HepG2 (cell line): ENCODE measurements at regions not wholly inside any gene's neighbourhood (a gene's known extent, or its start where the extent isn't known, plus 50 kb on each side); places are given as distances from the start of the nearest gene placed in this dataset.
A peak's percentile ranks its signal among the peaks of the same experiment; 100 is the strongest.

ENCODE experiments used
- ATAC-seq: fragments of 200-7000 bp; cut with Tn5 transposase; 3 replicates; pipeline ENCODE4 v1.9.1; 2020; ENCODE audit warnings: mild to moderate bottlenecking, moderate library complexity
- BruUV-seq: library from RNA; stranded (reverse); fragments of 400-500 nt; replicated peaks from 2 replicates; lab custom pipeline; 2021; lab: Mats Ljungman, UMichigan
- CTCF ChIA-PET: fragments of 300-600 bp; formaldehyde crosslinking; extraction: SDS; loops from one replicate; lab custom pipeline; 2021; ENCODE audit warnings: low total read pairs, inconsistent platforms, low intra/inter-chr PET ratio; lab: Yijun Ruan, JAX
- POLR2A ChIA-PET: fragments of 350-600 bp; sonication (Branson Sonifier 250); formaldehyde crosslinking; loops from one replicate; lab custom pipeline; 2020; ENCODE audit warnings: antibody characterized with exemption, inconsistent platforms; lab: Yijun Ruan, JAX
- DNase-seq: peaks from one replicate; pipeline ENCODE4 v3.0.0-alpha.2; 2015; ENCODE audit warnings: low spot score
- FAIRE-seq: peaks from 3 replicates; lab custom pipeline; 2011; peaks lifted over from hg19 to GRCh38; lab: Jason Lieb, UNC
- H2AFZ ChIP-seq: one replicate; pipeline ENCODE4 v1.6.1; 2011; ENCODE audit warnings: low read length, inconsistent platforms
- H3K27ac ChIP-seq: fragments of 300-600 bp; 3 replicates; pipeline ENCODE4 v1.8.0; 2011; ENCODE audit warnings: mixed run types, mild to moderate bottlenecking, mixed read lengths, low read length, inconsistent platforms; ENCODE audit not compliant: insufficient read depth; ENCODE audit errors: extremely low read length
- H3K27me3 ChIP-seq, 2 experiments: fragments of 200-600 bp in 1 of 2; 2 replicates in 1 of 2; 3 replicates in 1 of 2; pipeline versions ENCODE4 v1.6.0 to v1.8.0; 2011; ENCODE audit warnings: low read length in 2 of 2, mild to moderate bottlenecking in 2 of 2, moderate library complexity in 2 of 2, inconsistent platforms in 1 of 2; ENCODE audit not compliant: insufficient read depth in 2 of 2, control insufficient read depth in 1 of 2
- H3K36me3 ChIP-seq, 2 experiments: fragments of 200-600 bp in 1 of 2; replicated peaks in 1 of 2; 2 replicates in 1 of 2; 3 replicates in 1 of 2; pipeline versions ENCODE4 v1.5.1 to v1.8.0; 2011; ENCODE audit warnings: low read length in 2 of 2, inconsistent platforms in 1 of 2; ENCODE audit not compliant: insufficient read depth in 2 of 2, control insufficient read depth in 1 of 2
- H3K4me1 ChIP-seq: 2 replicates; pipeline ENCODE4 v1.5.1; 2012; ENCODE audit warnings: low read length, inconsistent platforms; ENCODE audit not compliant: insufficient read depth
- H3K4me2 ChIP-seq: 2 replicates; pipeline ENCODE4 v1.6.0; 2011; ENCODE audit warnings: low read depth, low read length, inconsistent platforms
- H3K4me3 ChIP-seq, 3 experiments: fragments of 200-600 bp in 1 of 3; sonication (generic), shearing (Covaris generic) in 1 of 3; replicated peaks in 1 of 3; 2 replicates each; pipeline ENCODE4 v1.5.1; 2011 to 2016; ENCODE audit warnings: low read length in 3 of 3, inconsistent platforms in 2 of 3, low read depth in 2 of 3, mild to moderate bottlenecking in 2 of 3, control low read depth in 1 of 3, mixed read lengths in 1 of 3; ENCODE audit not compliant: insufficient read depth in 1 of 3
- H3K79me2 ChIP-seq: one replicate; pipeline ENCODE4 v1.6.1; 2011; ENCODE audit warnings: low read length, inconsistent platforms; ENCODE audit not compliant: insufficient read depth
- H3K9ac ChIP-seq: 2 replicates; pipeline ENCODE4 v1.6.0; 2011; ENCODE audit warnings: mild to moderate bottlenecking, low read depth, low read length, inconsistent platforms; ENCODE audit not compliant: insufficient read depth
- H3K9me3 ChIP-seq: 2 replicates; pipeline ENCODE4 v1.5.1; 2012; ENCODE audit warnings: mild to moderate bottlenecking, low read length
- H4K20me1 ChIP-seq: 2 replicates; pipeline ENCODE4 v1.6.0; 2011; ENCODE audit warnings: inconsistent platforms, mild to moderate bottlenecking, low read length, moderate library complexity; ENCODE audit not compliant: insufficient read depth
- ASH2L ChIP-seq: fragments of 300-600, 200-600 bp; sonication (generic); IDR thresholded peaks from 2 replicates; pipeline ENCODE4 v1.7.0; 2017; ENCODE audit warnings: low read depth, mild to moderate bottlenecking, moderate library complexity, mixed read lengths, low read length; ENCODE audit not compliant: insufficient read length
- MTF2 ChIP-seq: sonication (generic); formaldehyde crosslinking; IDR thresholded peaks from 2 replicates; pipeline ENCODE4 v1.5.0; 2020; ENCODE audit warnings: missing genetic modification reagents, borderline replicate concordance
- MXI1 ChIP-seq: IDR thresholded peaks from 3 replicates; pipeline ENCODE4 v1.6.1; 2012; ENCODE audit warnings: low read depth, low read length, inconsistent platforms, borderline replicate concordance
- SATB2 ChIP-seq: sonication (generic); formaldehyde crosslinking; IDR thresholded peaks from 2 replicates; pipeline ENCODE4 v1.5.0; 2020; ENCODE audit warnings: missing genetic modification reagents
- SETDB1 ChIP-seq: sonication (generic); formaldehyde crosslinking; IDR thresholded peaks from 2 replicates; pipeline ENCODE4 v1.5.1; 2020; ENCODE audit warnings: missing genetic modification reagents, mild to moderate bottlenecking, borderline replicate concordance
- TAF1 ChIP-seq: sonication (generic); formaldehyde crosslinking; IDR thresholded peaks from 2 replicates; pipeline ENCODE4 v1.4.0; 2020; ENCODE audit warnings: missing genetic modification reagents
- ZBTB38 ChIP-seq: sonication (generic); formaldehyde crosslinking; IDR thresholded peaks from 2 replicates; pipeline ENCODE4 v1.5.1; 2020; ENCODE audit warnings: mild to moderate bottlenecking, missing genetic modification reagents
- ZFP36 ChIP-seq: fragments of 150-350 bp; IDR thresholded peaks from 2 replicates; pipeline ENCODE4 v1.6.1; 2018; ENCODE audit warnings: borderline replicate concordance, low read length, low read depth; ENCODE audit not compliant: partially characterized antibody
- ZMYM3 ChIP-seq: sonication (generic); formaldehyde crosslinking; IDR thresholded peaks from 2 replicates; pipeline ENCODE4 v1.5.1; 2020; ENCODE audit warnings: mild to moderate bottlenecking, missing genetic modification reagents
- ZNF143 ChIP-seq: sonication (generic); formaldehyde crosslinking; IDR thresholded peaks from 2 replicates; pipeline ENCODE4 v1.4.0; 2020; ENCODE audit warnings: missing genetic modification reagents
- ZNF326 ChIP-seq: sonication (generic); formaldehyde crosslinking; IDR thresholded peaks from 2 replicates; pipeline ENCODE4 v1.4.0; 2020; ENCODE audit warnings: missing genetic modification reagents, borderline replicate concordance
- WGBS: methylation state at CpG from one replicate; pipeline ENCODE4 v1.1.6; 2017; ENCODE audit warnings: low lambda C conversion rate; 5-methylcytosine and 5-hydroxymethylcytosine counted together
- in situ Hi-C: cut with HindIII; loops from 2 replicates; pipeline ENCODE4 v1.10.0; 2017; ENCODE audit warnings: low pct_unique_long_range_greater_than_20kb; ENCODE audit not compliant: extremely low pct_ligation_motif_present
- intact Hi-C: fragments of 100-400 bp; cut with micrococcal nuclease; formaldehyde crosslinking; loops from one replicate; pipeline ENCODE4 v1.10.0; 2022; ENCODE audit not compliant: unreplicated experiment
- TF ChIP-seq, protein P1 (sequence below): sonication (generic); formaldehyde crosslinking; IDR thresholded peaks from 2 replicates; pipeline ENCODE4 v1.9.0; 2022; ENCODE audit warnings: missing genetic modification reagents, mild to moderate bottlenecking, borderline replicate concordance
- TF ChIP-seq, protein P2 (sequence below): fragments of 450-650 bp; IDR thresholded peaks from 2 replicates; pipeline ENCODE4 v1.6.1; 2017; ENCODE audit warnings: mild to moderate bottlenecking
- TF ChIP-seq, protein P3 (sequence below): sonication (generic); formaldehyde crosslinking; IDR thresholded peaks from 2 replicates; pipeline ENCODE4 v1.4.0; 2020; ENCODE audit warnings: mild to moderate bottlenecking, missing genetic modification reagents
- TF ChIP-seq, protein P4 (sequence below), 2 experiments: sonication (generic) in 1 of 2; formaldehyde crosslinking in 1 of 2; IDR thresholded peaks; 2 replicates each; pipeline versions ENCODE4 v1.4.0 to v1.6.1; 2018 to 2020; ENCODE audit warnings: missing genetic modification reagents in 2 of 2, borderline replicate concordance in 1 of 2, low read depth in 1 of 2, mild to moderate bottlenecking in 1 of 2, missing biosample characterization in 1 of 2
- TF ChIP-seq, protein P5 (sequence below): sonication (generic); formaldehyde crosslinking; IDR thresholded peaks from 2 replicates; pipeline ENCODE4 v1.8.0; 2022; ENCODE audit warnings: missing genetic modification reagents, mild to moderate bottlenecking, inconsistent platforms, borderline replicate concordance

DNA sequence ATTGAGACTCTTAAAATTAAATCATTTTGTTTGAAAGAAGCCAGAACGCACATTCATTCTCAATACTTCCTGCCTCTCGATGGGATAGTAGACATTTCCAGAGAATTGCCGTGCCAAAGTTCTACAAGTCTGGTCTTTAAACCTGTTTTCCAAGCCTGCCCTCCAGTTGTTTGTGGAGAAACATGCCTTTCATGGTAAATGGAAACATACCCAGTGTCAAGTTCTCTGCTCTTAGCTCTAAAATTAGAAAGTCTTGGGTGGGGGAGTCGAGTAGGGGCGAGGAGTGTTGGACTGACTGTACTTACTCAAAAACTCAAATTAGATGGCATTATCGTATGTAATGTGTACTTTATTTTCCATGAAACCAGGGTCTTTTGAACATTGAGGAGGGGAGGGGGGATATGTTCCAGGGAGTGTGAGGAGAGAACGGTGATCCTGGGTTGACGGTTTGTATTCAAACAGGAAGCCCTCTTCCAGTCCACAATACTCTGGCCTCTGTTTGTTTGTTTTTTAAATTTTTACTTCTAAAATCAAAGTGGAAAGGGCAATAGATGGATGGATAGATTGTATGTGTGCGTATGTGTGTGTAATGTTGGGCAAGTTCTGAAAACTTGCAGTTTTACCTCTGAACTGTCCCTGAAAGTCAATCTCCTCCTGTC is 106.8 kb upstream of the ARMC2 start:
- ATAC-seq (peak; percentile 74), DNase-seq (peak; percentile 39), FAIRE-seq (peak; percentile 23)
- H3K27me3 ChIP-seq: no peaks in the 10 kb centered on the region
- in situ Hi-C loops (no loop called here), intact Hi-C loops (no loop called here)
- H3K4me2 ChIP-seq: peak overlapping the region; percentile 41
- H3K9me3 ChIP-seq: no peaks in the 10 kb centered on the region
- peak overlapping the region; percentile 43 for H2AFZ ChIP-seq
- WGBS: 26% methylated on average over 9 of the region's 9 CpGs
- H3K4me3 ChIP-seq: peak overlapping the region in 1 of 3 experiments; percentile 26; a peak in 1 of 6 replicates
- H3K79me2 ChIP-seq: no peaks in the 10 kb centered on the region
- H3K9ac ChIP-seq: no peak overlapping the region
- ChIA-PET CTCF (no interaction called here), POLR2A (no interaction called here)
- H3K27ac ChIP-seq: peak overlapping the region; percentile 64
- no peaks in the 10 kb centered on the region for H4K20me1 ChIP-seq
- H3K4me1 ChIP-seq: peaks cover 72% of the 10 kb centered on the region
- no TSS peak for BruUV-seq
- H3K36me3 ChIP-seq: no peaks in the 10 kb centered on the region
- no peak for TF ChIP-seq TAF1
- TF ChIP-seq ZMYM3: peak; percentile 42; the same call in 1 of the 2 replicates
- TF ChIP-seq ZNF143 (CRISPR knock-in tag): no peak
- peak; percentile 43 for TF ChIP-seq ASH2L
- TF ChIP-seq, protein P1, sequence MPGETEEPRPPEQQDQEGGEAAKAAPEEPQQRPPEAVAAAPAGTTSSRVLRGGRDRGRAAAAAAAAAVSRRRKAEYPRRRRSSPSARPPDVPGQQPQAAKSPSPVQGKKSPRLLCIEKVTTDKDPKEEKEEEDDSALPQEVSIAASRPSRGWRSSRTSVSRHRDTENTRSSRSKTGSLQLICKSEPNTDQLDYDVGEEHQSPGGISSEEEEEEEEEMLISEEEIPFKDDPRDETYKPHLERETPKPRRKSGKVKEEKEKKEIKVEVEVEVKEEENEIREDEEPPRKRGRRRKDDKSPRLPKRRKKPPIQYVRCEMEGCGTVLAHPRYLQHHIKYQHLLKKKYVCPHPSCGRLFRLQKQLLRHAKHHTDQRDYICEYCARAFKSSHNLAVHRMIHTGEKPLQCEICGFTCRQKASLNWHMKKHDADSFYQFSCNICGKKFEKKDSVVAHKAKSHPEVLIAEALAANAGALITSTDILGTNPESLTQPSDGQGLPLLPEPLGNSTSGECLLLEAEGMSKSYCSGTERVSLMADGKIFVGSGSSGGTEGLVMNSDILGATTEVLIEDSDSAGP (CRISPR knock-in tag): no peak
- no peak for TF ChIP-seq SATB2 (CRISPR knock-in tag)
- TF ChIP-seq, protein P2, sequence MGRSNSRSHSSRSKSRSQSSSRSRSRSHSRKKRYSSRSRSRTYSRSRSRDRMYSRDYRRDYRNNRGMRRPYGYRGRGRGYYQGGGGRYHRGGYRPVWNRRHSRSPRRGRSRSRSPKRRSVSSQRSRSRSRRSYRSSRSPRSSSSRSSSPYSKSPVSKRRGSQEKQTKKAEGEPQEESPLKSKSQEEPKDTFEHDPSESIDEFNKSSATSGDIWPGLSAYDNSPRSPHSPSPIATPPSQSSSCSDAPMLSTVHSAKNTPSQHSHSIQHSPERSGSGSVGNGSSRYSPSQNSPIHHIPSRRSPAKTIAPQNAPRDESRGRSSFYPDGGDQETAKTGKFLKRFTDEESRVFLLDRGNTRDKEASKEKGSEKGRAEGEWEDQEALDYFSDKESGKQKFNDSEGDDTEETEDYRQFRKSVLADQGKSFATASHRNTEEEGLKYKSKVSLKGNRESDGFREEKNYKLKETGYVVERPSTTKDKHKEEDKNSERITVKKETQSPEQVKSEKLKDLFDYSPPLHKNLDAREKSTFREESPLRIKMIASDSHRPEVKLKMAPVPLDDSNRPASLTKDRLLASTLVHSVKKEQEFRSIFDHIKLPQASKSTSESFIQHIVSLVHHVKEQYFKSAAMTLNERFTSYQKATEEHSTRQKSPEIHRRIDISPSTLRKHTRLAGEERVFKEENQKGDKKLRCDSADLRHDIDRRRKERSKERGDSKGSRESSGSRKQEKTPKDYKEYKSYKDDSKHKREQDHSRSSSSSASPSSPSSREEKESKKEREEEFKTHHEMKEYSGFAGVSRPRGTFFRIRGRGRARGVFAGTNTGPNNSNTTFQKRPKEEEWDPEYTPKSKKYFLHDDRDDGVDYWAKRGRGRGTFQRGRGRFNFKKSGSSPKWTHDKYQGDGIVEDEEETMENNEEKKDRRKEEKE: no peak
- TF ChIP-seq MXI1: no peak
- TF ChIP-seq, protein P3, sequence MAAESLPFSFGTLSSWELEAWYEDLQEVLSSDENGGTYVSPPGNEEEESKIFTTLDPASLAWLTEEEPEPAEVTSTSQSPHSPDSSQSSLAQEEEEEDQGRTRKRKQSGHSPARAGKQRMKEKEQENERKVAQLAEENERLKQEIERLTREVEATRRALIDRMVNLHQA (CRISPR knock-in tag): no peak
- TF ChIP-seq, protein P4, sequence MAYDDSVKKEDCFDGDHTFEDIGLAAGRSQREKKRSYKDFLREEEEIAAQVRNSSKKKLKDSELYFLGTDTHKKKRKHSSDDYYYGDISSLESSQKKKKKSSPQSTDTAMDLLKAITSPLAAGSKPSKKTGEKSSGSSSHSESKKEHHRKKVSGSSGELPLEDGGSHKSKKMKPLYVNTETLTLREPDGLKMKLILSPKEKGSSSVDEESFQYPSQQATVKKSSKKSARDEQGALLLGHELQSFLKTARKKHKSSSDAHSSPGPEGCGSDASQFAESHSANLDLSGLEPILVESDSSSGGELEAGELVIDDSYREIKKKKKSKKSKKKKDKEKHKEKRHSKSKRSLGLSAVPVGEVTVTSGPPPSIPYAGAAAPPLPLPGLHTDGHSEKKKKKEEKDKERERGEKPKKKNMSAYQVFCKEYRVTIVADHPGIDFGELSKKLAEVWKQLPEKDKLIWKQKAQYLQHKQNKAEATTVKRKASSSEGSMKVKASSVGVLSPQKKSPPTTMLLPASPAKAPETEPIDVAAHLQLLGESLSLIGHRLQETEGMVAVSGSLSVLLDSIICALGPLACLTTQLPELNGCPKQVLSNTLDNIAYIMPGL (CRISPR knock-in tag; IDR thresholded peaks at IDR 0.05; ENCODE audit: borderline replicate concordance in 1 of 2, low read depth in 1 of 2): no peak
- TF ChIP-seq ZFP36: no peak
- no peak for TF ChIP-seq ZNF326
- TF ChIP-seq, protein P5, sequence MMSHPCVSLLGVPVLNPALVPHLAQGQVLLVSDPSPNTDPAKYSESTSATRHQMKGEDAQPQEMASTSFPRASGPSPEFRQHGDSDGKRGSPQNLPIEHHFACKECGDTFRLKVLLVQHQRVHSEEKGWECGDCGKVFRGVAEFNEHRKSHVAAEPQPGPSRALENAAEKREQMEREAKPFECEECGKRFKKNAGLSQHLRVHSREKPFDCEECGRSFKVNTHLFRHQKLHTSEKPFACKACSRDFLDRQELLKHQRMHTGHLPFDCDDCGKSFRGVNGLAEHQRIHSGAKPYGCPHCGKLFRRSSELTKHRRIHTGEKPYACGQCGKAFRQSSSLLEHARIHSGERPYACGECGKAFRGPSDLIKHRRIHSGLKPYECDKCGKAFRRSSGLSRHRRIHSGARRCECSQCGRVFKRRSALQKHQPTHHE (CRISPR knock-in tag): no peak
- no peak for TF ChIP-seq SETDB1 (CRISPR knock-in tag)
- TF ChIP-seq ZBTB38 (CRISPR knock-in tag): 0 out of 2 replicates have a peak, but pooled peaks have one; percentile 15
- no peak for TF ChIP-seq MTF2 (CRISPR knock-in tag)
